WTC11 (cell line): ENCODE measurements at regions not wholly inside any gene's neighbourhood (a gene's known extent, or its start where the extent isn't known, plus 50 kb on each side); places are given as distances from the start of the nearest gene placed in this dataset.
"Not testable (repeated sequence)": the region's sequence is repeated elsewhere in the genome, so short reads cannot be mapped to it uniquely, and the experiment has no call there.

Experiments used
- ATAC-seq: fragments of 200-7000 bp; cut with Tn5 transposase; 2 replicates; pipeline ENCODE4 v1.10.0; 2021; ENCODE audit warnings: mild to moderate bottlenecking, moderate library complexity
- CTCF ChIA-PET: fragments of 300-600 bp; sonication (Branson Sonifier 250); formaldehyde crosslinking; loops from one replicate; lab custom pipeline; 2021; ENCODE audit warnings: antibody characterized with exemption; lab: Charles Lee
- POLR2A ChIA-PET: fragments of 350-600 bp; sonication (Branson Sonifier 250); formaldehyde crosslinking; loops from one replicate; lab custom pipeline; 2021; ENCODE audit warnings: antibody characterized with exemption; lab: Charles Lee
- DNase-seq: peaks from one replicate; pipeline ENCODE4 v3.0.0; 2021; ENCODE audit warnings: low spot score
- H3K27ac Mint-ChIP-seq: 2 replicates; pipeline ENCODE4 v1.8.0; 2021; ENCODE audit warnings: mixed read lengths
- H3K27me3 Mint-ChIP-seq: 2 replicates; pipeline ENCODE4 v1.8.0; 2021; ENCODE audit warnings: low read depth, mild to moderate bottlenecking, moderate library complexity, mixed read lengths
- H3K36me3 Mint-ChIP-seq: 2 replicates; pipeline ENCODE4 v1.8.0; 2021; ENCODE audit warnings: mixed read lengths
- H3K4me1 Mint-ChIP-seq: 2 replicates; pipeline ENCODE4 v1.8.0; 2022; ENCODE audit warnings: mixed read lengths
- H3K4me3 Mint-ChIP-seq: 2 replicates; pipeline ENCODE4 v1.8.0; 2021; ENCODE audit warnings: mild to moderate bottlenecking, moderate library complexity, mixed read lengths
- H3K9me3 Mint-ChIP-seq: 2 replicates; pipeline ENCODE4 v1.8.0; 2021; ENCODE audit warnings: mixed read lengths
- ATF1 ChIP-seq: sonication (generic); formaldehyde crosslinking; IDR thresholded peaks from 2 replicates; pipeline ENCODE4 v1.8.1; 2023; ENCODE audit warnings: mild to moderate bottlenecking, moderate library complexity, missing genetic modification reagents
- CBFB ChIP-seq: sonication (generic); formaldehyde crosslinking; IDR thresholded peaks from 2 replicates; pipeline ENCODE4 v1.8.1; 2022; ENCODE audit warnings: mild to moderate bottlenecking, low read depth, missing genetic modification reagents
- CREM ChIP-seq: sonication (generic); formaldehyde crosslinking; IDR thresholded peaks from 2 replicates; pipeline ENCODE4 v1.8.1; 2022; ENCODE audit warnings: mild to moderate bottlenecking, missing genetic modification reagents, moderate library complexity
- JAZF1 ChIP-seq: fragments of 250-450 bp; sonication (Bioruptor Pico); IDR thresholded peaks from 2 replicates; pipeline ENCODE4 v1.9.0; 2021; ENCODE audit warnings: moderate library complexity, mild to moderate bottlenecking, inconsistent platforms
- NR1H2 ChIP-seq: sonication (generic); formaldehyde crosslinking; IDR thresholded peaks from 2 replicates; pipeline ENCODE4 v1.9.0; 2021; ENCODE audit warnings: mild to moderate bottlenecking, moderate library complexity, missing genetic modification reagents
- RELA ChIP-seq: sonication (generic); formaldehyde crosslinking; IDR thresholded peaks from 2 replicates; pipeline ENCODE4 v1.8.1; 2022; ENCODE audit warnings: missing genetic modification reagents, mild to moderate bottlenecking, borderline replicate concordance
- SMAD3 ChIP-seq: sonication (generic); formaldehyde crosslinking; IDR thresholded peaks from 2 replicates; pipeline ENCODE4 v1.8.0; 2022; ENCODE audit warnings: missing genetic modification reagents, mild to moderate bottlenecking, borderline replicate concordance
- SP1 ChIP-seq: sonication (generic); formaldehyde crosslinking; conservative IDR thresholded peaks from 2 replicates; pipeline ENCODE4 v1.8.1; 2022; ENCODE audit warnings: missing genetic modification reagents
- TEAD4 ChIP-seq: sonication (generic); formaldehyde crosslinking; IDR thresholded peaks from 2 replicates; pipeline ENCODE4 v1.8.0; 2022; ENCODE audit warnings: mild to moderate bottlenecking, missing genetic modification reagents
- ZNF263 ChIP-seq: sonication (generic); formaldehyde crosslinking; IDR thresholded peaks from 2 replicates; pipeline ENCODE4 v1.8.1; 2022; ENCODE audit warnings: low read depth, mild to moderate bottlenecking, moderate library complexity, missing genetic modification reagents
- TF ChIP-seq, protein P1 (sequence below): sonication (generic); formaldehyde crosslinking; IDR thresholded peaks from 2 replicates; pipeline ENCODE4 v1.8.0; 2022; ENCODE audit warnings: missing genetic modification reagents
- TF ChIP-seq, protein P2 (sequence below): fragments of 250-450 bp; sonication (Bioruptor Pico); IDR thresholded peaks from 2 replicates; pipeline ENCODE4 v1.9.0; 2021; ENCODE audit warnings: mild to moderate bottlenecking
- TF ChIP-seq, protein P3 (sequence below): sonication (generic); formaldehyde crosslinking; IDR thresholded peaks from 2 replicates; pipeline ENCODE4 v1.8.0; 2023; ENCODE audit warnings: mild to moderate bottlenecking, missing genetic modification reagents

DNA sequence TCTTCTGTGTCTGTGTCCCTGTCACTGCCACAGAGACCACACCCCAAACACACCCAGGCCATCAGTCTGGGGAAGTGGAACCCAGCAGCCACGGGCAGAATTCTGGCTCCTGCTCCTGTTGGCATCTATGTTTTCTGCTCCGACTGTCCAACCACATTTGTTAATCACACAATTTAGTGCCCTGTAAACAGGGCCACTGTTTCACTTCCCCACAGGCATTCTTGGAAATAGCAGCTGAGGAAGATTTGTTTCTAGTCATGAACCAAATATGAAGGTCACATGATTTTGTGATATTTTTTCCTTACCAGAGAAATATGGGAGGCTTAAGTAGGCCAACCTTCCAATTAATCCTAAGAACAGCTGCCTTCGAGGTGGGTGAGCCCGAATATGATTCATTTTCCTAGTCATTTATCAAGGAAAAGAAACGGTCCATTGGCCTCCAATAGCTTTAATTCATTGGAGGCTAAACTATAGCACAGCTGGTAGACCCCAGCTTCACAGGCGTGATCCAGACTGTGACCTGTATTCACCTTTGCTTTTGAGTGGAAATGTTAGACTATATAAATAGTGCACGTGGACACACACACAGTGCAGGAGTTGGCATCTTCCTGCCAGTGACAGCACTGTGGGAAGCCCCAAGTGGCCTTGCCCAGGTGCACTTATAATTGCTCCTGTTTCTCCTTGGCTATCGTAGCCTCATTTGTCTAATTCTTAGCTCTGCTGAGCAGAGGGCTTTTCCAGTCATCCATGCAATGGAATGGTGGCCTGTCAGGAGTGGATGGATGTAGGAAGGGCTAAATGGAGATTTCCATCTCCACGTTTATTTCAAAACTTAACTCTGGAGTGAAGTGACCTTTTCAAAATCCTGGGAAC is 267.9 kb downstream of the LPIN1 start (continued):
- TF ChIP-seq SP1 (CRISPR knock-in tag) (no peak), JAZF1 (CRISPR knock-in tag) (no peak), ATF1 (CRISPR knock-in tag) (no peak)

DNA sequence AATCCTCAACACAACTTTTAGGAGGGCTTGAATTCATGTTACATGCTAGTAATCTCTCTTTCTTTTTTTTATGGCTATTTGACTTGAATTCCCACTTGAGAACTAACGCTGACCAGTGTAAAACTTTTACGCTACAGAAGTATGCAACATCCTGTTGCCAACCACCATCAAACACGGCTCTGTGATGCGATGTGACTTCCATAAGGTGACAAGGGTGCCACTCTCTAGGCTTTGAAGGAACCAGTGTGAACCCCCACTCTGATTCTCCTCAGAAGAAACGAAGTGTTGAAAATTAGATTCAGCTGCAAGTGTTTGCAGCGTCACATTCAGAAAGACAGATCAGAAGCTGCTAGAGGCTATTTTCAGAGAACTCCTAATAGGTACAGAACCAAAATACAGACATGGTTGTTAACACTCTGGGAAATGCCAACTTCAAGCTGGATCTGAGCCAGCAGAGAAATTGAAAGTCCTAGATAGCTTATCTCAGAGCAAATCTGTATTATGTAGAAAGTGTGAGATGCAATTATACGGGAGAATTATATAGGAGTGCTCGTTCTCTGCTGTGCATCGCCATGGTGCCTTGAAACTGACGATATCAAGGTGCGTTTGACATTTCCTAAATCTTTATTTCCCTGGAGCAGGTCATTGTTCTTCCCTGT is 271.2 kb downstream of the LPIN1 start:
- Mint-ChIP-seq H3K36me3 (peaks cover 32% of the 10 kb centered on the region), H3K4me3 (no peak overlapping the region), H3K27me3 (peaks cover 10% of the 10 kb centered on the region), H3K27ac (no peak overlapping the region), H3K4me1 (0 out of 2 replicates have a peak, but pooled peaks cover 7% of the 10 kb centered on the region), H3K9me3 (peaks cover 35% of the 10 kb centered on the region)
- no peak for TF ChIP-seq CBFB
- no peak for TF ChIP-seq ZNF263 (CRISPR knock-in tag)
- TF ChIP-seq, protein P1, sequence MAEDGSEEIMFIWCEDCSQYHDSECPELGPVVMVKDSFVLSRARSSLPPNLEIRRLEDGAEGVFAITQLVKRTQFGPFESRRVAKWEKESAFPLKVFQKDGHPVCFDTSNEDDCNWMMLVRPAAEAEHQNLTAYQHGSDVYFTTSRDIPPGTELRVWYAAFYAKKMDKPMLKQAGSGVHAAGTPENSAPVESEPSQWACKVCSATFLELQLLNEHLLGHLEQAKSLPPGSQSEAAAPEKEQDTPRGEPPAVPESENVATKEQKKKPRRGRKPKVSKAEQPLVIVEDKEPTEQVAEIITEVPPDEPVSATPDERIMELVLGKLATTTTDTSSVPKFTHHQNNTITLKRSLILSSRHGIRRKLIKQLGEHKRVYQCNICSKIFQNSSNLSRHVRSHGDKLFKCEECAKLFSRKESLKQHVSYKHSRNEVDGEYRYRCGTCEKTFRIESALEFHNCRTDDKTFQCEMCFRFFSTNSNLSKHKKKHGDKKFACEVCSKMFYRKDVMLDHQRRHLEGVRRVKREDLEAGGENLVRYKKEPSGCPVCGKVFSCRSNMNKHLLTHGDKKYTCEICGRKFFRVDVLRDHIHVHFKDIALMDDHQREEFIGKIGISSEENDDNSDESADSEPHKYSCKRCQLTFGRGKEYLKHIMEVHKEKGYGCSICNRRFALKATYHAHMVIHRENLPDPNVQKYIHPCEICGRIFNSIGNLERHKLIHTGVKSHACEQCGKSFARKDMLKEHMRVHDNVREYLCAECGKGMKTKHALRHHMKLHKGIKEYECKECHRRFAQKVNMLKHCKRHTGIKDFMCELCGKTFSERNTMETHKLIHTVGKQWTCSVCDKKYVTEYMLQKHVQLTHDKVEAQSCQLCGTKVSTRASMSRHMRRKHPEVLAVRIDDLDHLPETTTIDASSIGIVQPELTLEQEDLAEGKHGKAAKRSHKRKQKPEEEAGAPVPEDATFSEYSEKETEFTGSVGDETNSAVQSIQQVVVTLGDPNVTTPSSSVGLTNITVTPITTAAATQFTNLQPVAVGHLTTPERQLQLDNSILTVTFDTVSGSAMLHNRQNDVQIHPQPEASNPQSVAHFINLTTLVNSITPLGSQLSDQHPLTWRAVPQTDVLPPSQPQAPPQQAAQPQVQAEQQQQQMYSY, result no peak
- TF ChIP-seq, protein P2, sequence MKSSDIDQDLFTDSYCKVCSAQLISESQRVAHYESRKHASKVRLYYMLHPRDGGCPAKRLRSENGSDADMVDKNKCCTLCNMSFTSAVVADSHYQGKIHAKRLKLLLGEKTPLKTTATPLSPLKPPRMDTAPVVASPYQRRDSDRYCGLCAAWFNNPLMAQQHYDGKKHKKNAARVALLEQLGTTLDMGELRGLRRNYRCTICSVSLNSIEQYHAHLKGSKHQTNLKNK (CRISPR knock-in tag), result no peak
- TF ChIP-seq, protein P3, sequence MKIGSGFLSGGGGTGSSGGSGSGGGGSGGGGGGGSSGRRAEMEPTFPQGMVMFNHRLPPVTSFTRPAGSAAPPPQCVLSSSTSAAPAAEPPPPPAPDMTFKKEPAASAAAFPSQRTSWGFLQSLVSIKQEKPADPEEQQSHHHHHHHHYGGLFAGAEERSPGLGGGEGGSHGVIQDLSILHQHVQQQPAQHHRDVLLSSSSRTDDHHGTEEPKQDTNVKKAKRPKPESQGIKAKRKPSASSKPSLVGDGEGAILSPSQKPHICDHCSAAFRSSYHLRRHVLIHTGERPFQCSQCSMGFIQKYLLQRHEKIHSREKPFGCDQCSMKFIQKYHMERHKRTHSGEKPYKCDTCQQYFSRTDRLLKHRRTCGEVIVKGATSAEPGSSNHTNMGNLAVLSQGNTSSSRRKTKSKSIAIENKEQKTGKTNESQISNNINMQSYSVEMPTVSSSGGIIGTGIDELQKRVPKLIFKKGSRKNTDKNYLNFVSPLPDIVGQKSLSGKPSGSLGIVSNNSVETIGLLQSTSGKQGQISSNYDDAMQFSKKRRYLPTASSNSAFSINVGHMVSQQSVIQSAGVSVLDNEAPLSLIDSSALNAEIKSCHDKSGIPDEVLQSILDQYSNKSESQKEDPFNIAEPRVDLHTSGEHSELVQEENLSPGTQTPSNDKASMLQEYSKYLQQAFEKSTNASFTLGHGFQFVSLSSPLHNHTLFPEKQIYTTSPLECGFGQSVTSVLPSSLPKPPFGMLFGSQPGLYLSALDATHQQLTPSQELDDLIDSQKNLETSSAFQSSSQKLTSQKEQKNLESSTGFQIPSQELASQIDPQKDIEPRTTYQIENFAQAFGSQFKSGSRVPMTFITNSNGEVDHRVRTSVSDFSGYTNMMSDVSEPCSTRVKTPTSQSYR (CRISPR knock-in tag), result no peak
- TF ChIP-seq CREM, result no peak
- TF ChIP-seq NR1H2, result no peak
- TF ChIP-seq TEAD4 (CRISPR knock-in tag), result no peak
- no peak for TF ChIP-seq RELA
- no peak for TF ChIP-seq SMAD3 (CRISPR knock-in tag)
- ChIA-PET POLR2A (no interaction called here), CTCF (no interaction called here)
- ATAC-seq (no peak), DNase-seq (no peak)

DNA sequence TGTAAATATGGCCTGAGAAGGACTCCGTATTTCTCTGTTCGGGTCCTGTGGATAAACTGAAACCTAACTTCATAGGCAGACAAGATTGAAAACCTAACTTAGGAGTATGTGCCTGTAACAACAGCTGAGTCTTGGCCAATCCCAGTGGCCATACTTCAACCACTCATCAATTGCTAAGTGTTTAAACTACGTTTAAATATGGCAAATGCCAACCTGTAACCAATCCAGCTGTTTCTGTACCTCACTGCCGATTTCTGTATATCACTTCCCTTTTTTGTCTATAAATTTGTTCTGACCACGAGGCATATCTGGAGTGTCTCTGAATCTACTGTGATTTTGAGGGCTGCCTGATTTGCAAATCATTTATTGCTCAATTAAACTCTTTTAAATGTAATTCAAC is 272.3 kb downstream of the LPIN1 start:
- H3K27me3 Mint-ChIP-seq, result peaks cover 10% of the 10 kb centered on the region
- H3K9me3 Mint-ChIP-seq, result peaks cover 44% of the 10 kb centered on the region
- CTCF ChIA-PET, H3K4me3 Mint-ChIP-seq, H3K4me1 Mint-ChIP-seq, ATAC-seq, POLR2A ChIA-PET, H3K27ac Mint-ChIP-seq, DNase-seq: not testable (repeated sequence)
- H3K36me3 Mint-ChIP-seq, result peaks cover 41% of the 10 kb centered on the region
